ENCODE measurements at regions not wholly inside any gene's neighbourhood (a gene's known extent, or its start where the extent isn't known, plus 50 kb on each side); places are given as distances from the start of the nearest gene placed in this dataset.

DNA sequence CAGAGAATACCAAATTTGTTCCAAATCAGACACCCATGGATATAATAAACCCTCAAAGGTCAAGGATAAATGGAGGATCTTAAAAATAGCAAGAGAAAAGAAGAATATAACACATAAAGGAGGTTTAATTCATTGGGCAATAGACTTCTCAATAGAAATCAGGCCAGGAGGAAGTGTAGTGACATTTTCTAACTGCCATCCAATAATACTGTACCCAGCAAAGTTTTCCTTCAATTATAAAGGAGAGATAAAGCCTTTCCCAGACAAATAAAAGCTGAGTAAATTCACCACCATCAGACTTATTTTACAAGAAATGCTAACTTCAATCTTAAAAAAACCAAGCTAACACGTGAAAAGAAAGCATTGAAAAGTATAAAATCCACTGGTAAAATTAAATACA, 121.6 kb downstream of the MSTN start (continued):
- TF ChIP-seq NFIC (IDR thresholded peaks at IDR 0.05; ENCODE audit: borderline replicate concordance) (no peak), MXI1 (IDR thresholded peaks at IDR 0.05; ENCODE audit: low read depth, low read length) (no peak)

DNA sequence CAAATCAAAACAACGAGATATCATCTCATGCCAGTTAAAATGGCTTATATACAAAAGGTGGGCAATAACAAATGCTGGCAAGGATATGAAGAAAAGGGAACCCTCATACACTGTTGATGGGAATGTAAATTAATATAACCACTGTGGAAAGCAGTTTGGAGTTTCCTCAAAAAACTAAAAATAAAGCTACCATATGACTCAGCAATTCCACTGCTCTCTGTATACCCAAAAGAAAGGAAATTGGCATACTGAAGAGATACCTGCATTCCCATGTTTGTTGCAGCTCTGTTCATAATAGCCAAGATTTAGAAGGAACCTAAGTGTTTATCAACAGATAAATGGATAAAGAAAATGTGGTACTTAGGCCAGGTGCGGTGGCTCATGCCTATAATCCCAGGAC, 124.8 kb downstream of the MSTN start:
- Histone ChIP-seq H3K4me2 (no peak overlapping the region), H3K9ac (no peak overlapping the region), H3F3A (replicated peaks; ENCODE audit: insufficient read depth) (peaks cover 21% of the 10 kb centered on the region), H3K27ac (ENCODE audit: low read depth in 2 of 2, low read length in 1 of 2) (no peak overlapping the region), H3K4me1 (ENCODE audit: control insufficient read depth in 1 of 2, insufficient read depth in 2 of 2, low read depth in 1 of 2, low read length in 1 of 2) (peaks cover 0 to 18% of the 10 kb centered on the region in 2 experiments; a peak in 2 of 4 replicates), H3K9me3 (peaks cover 8% of the 10 kb centered on the region; the same call in 1 of the 2 replicates), H3K27me3 (ENCODE audit: insufficient read depth) (no peaks in the 10 kb centered on the region), H3K79me2 (ENCODE audit: insufficient read depth) (no peaks in the 10 kb centered on the region), H3K36me3 (replicated peaks in 1 of 2; ENCODE audit: control insufficient read depth in 1 of 2, insufficient read depth in 2 of 2, low read length in 1 of 2) (no peaks in the 10 kb centered on the region), H3K4me3 (ENCODE audit: low read depth in 2 of 2, low read length in 1 of 2) (no peak overlapping the region), H3K9me2 (no peaks in the 10 kb centered on the region), H4K20me1 (ENCODE audit: insufficient read depth) (no peaks in the 10 kb centered on the region), H2AFZ (ENCODE audit: low read depth) (no peak overlapping the region)
- DNase-seq = no peak
- ChIA-PET CTCF (no interaction called here), POLR2A (no interaction called here)
- 92% methylated on average over 2 of the region's 2 CpGs for WGBS (ENCODE audit: low lambda C conversion rate)
- TF ChIP-seq YY1 (IDR thresholded peaks at IDR 0.05; ENCODE audit: low read depth) = no peak
- TF ChIP-seq ELF1 (IDR thresholded peaks at IDR 0.05) = no peak
- no peak for TF ChIP-seq RFX5 (IDR thresholded peaks at IDR 0.05; ENCODE audit: low read length)
- TF ChIP-seq, protein P1, sequence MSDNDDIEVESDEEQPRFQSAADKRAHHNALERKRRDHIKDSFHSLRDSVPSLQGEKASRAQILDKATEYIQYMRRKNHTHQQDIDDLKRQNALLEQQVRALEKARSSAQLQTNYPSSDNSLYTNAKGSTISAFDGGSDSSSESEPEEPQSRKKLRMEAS (IDR thresholded peaks at IDR 0.05; ENCODE audit: low read depth) = no peak
- TF ChIP-seq TEAD4 (IDR thresholded peaks at IDR 0.05; ENCODE audit: borderline replicate concordance, insufficient read depth) = no peak

DNA sequence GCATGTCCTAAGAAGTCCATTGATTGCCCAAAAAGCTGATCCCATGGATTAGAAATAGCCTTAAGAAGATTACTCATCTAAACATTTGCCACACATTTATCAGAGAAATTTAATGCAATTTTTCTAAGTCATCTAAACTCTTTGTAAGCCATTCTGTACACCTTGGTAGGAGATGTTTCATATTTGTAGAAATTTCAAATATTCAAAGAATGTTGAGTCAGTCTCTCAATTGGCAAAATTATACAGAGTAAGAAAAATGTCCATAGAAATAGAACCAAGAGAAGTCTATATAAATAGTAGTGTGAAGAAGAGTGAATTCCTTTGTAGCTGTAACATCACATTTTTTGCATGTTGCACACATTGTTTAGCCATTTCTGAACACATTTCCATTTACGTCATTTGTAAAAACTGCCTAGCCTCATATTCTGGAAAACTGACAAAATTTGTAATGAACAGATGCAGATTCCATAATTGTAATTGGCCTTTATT, 128.6 kb downstream of the MSTN start:
- Histone ChIP-seq H3K4me2 (no peak overlapping the region), H3K4me3 (ENCODE audit: low read depth in 2 of 2, low read length in 1 of 2) (no peak overlapping the region), H3K36me3 (replicated peaks in 1 of 2; ENCODE audit: control insufficient read depth in 1 of 2, insufficient read depth in 2 of 2, low read length in 1 of 2) (no peaks in the 10 kb centered on the region), H3K27ac (ENCODE audit: low read depth in 2 of 2, low read length in 1 of 2) (peak overlapping the region; percentile 17 to 42; a peak in 3 of 4 replicates), H3K27me3 (ENCODE audit: insufficient read depth) (no peaks in the 10 kb centered on the region), H3K9ac (no peak overlapping the region), H3F3A (replicated peaks; ENCODE audit: insufficient read depth) (peaks cover 21% of the 10 kb centered on the region), H3K9me2 (no peaks in the 10 kb centered on the region), H2AFZ (ENCODE audit: low read depth) (no peak overlapping the region), H3K79me2 (ENCODE audit: insufficient read depth) (no peaks in the 10 kb centered on the region), H3K4me1 (ENCODE audit: control insufficient read depth in 1 of 2, insufficient read depth in 2 of 2, low read depth in 1 of 2, low read length in 1 of 2) (peaks cover 0 to 18% of the 10 kb centered on the region in 2 experiments; a peak in 2 of 4 replicates), H4K20me1 (ENCODE audit: insufficient read depth) (no peaks in the 10 kb centered on the region), H3K9me3 (no peaks in the 10 kb centered on the region)
- CTCF ChIA-PET = interaction anchor here (1.0 kb wide), 1 partner anchor 10 kb away, joined by 3 read pairs; no protein-coding TSS in a partner anchor
- 14% methylated on average over 1 of the region's 1 CpG for WGBS (ENCODE audit: low lambda C conversion rate)
- POLR2A ChIA-PET = no interaction called here
- no peak for DNase-seq
- TF ChIP-seq, protein P2, sequence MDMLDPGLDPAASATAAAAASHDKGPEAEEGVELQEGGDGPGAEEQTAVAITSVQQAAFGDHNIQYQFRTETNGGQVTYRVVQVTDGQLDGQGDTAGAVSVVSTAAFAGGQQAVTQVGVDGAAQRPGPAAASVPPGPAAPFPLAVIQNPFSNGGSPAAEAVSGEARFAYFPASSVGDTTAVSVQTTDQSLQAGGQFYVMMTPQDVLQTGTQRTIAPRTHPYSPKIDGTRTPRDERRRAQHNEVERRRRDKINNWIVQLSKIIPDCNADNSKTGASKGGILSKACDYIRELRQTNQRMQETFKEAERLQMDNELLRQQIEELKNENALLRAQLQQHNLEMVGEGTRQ (IDR thresholded peaks at IDR 0.05; ENCODE audit: borderline replicate concordance, low read depth, low read length) = no peak
- TF ChIP-seq NRF1 (IDR thresholded peaks at IDR 0.05; ENCODE audit: low read depth, low read length) (no peak), RFX5 (IDR thresholded peaks at IDR 0.05; ENCODE audit: low read length) (no peak), CHD2 (IDR thresholded peaks at IDR 0.05; ENCODE audit: low read length, partially characterized antibody) (no peak), FOXJ3 (CRISPR knock-in tag; IDR thresholded peaks at IDR 0.05) (no peak), FOXM1 (IDR thresholded peaks at IDR 0.05; ENCODE audit: low read depth) (peak; percentile 88; the same call in 1 of the 2 replicates), JUND (IDR thresholded peaks at IDR 0.05) (peak; percentile 84), SMC3 (IDR thresholded peaks at IDR 0.05; ENCODE audit: low read depth, low read length) (no peak), NFIC (IDR thresholded peaks at IDR 0.05; ENCODE audit: borderline replicate concordance) (peak; percentile 69; the same call in 1 of the 2 replicates), TAF1 (IDR thresholded peaks at IDR 0.05; ENCODE audit: borderline replicate concordance, low read depth, low read length) (no peak), TEAD4 (IDR thresholded peaks at IDR 0.05; ENCODE audit: borderline replicate concordance, insufficient read depth) (peak; percentile 98), GATA2 (CRISPR knock-in tag; IDR thresholded peaks at IDR 0.05) (no peak), GABPA (IDR thresholded peaks at IDR 0.05; ENCODE audit: low read depth) (no peak; the same call in 1 of the 2 replicates), FOSL2 (IDR thresholded peaks at IDR 0.05; ENCODE audit: borderline replicate concordance, low read depth) (peak; percentile 82), EZH2phosphoT487 (IDR thresholded peaks at IDR 0.05; ENCODE audit: borderline replicate concordance, low read depth) (no peak)
- TF ChIP-seq, protein P3, sequence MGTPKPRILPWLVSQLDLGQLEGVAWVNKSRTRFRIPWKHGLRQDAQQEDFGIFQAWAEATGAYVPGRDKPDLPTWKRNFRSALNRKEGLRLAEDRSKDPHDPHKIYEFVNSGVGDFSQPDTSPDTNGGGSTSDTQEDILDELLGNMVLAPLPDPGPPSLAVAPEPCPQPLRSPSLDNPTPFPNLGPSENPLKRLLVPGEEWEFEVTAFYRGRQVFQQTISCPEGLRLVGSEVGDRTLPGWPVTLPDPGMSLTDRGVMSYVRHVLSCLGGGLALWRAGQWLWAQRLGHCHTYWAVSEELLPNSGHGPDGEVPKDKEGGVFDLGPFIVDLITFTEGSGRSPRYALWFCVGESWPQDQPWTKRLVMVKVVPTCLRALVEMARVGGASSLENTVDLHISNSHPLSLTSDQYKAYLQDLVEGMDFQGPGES (IDR thresholded peaks at IDR 0.05; ENCODE audit: low read depth, low read length) = no peak
- TF ChIP-seq, protein P4, sequence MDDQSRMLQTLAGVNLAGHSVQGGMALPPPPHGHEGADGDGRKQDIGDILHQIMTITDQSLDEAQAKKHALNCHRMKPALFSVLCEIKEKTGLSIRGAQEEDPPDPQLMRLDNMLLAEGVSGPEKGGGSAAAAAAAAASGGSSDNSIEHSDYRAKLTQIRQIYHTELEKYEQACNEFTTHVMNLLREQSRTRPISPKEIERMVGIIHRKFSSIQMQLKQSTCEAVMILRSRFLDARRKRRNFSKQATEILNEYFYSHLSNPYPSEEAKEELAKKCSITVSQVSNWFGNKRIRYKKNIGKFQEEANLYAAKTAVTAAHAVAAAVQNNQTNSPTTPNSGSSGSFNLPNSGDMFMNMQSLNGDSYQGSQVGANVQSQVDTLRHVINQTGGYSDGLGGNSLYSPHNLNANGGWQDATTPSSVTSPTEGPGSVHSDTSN (IDR thresholded peaks at IDR 0.05) = peak; percentile 63; the same call in 1 of the 2 replicates
- TF ChIP-seq, protein P5, sequence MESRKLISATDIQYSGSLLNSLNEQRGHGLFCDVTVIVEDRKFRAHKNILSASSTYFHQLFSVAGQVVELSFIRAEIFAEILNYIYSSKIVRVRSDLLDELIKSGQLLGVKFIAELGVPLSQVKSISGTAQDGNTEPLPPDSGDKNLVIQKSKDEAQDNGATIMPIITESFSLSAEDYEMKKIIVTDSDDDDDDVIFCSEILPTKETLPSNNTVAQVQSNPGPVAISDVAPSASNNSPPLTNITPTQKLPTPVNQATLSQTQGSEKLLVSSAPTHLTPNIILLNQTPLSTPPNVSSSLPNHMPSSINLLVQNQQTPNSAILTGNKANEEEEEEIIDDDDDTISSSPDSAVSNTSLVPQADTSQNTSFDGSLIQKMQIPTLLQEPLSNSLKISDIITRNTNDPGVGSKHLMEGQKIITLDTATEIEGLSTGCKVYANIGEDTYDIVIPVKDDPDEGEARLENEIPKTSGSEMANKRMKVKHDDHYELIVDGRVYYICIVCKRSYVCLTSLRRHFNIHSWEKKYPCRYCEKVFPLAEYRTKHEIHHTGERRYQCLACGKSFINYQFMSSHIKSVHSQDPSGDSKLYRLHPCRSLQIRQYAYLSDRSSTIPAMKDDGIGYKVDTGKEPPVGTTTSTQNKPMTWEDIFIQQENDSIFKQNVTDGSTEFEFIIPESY (IDR thresholded peaks at IDR 0.05; ENCODE audit: borderline replicate concordance, low read depth) = peak; percentile 27; the same call in 1 of the 2 replicates
